HEK293 (cell line): ENCODE measurements at regions not wholly inside any gene's neighbourhood (a gene's known extent, or its start where the extent isn't known, plus 50 kb on each side); places are given as distances from the start of the nearest gene placed in this dataset.

Source experiments
- CTCF ChIA-PET: fragments of 350-600 bp; formaldehyde crosslinking; extraction: SDS; loops from one replicate; lab custom pipeline; 2021; ENCODE audit warnings: antibody characterized with exemption; lab: Yijun Ruan, JAX
- POLR2A ChIA-PET: fragments of 300-600 bp; formaldehyde crosslinking; extraction: SDS; loops from one replicate; lab custom pipeline; 2020; ENCODE audit warnings: antibody characterized with exemption, inconsistent platforms; lab: Yijun Ruan, JAX
- H3K27ac ChIP-seq: fragments of 200-500 bp; sonication (Bioruptor generic); 2 replicates; pipeline ENCODE4 v1.5.1; 2014; ENCODE audit warnings: low read depth, low read length, control low read depth, inconsistent platforms; ENCODE audit errors: extremely low read depth
- H3K36me3 ChIP-seq, 2 experiments: fragments of 200-500 bp in 1 of 2; sonication (Bioruptor generic) in 1 of 2; 1 replicate in 1 of 2; 2 replicates in 1 of 2; pipeline ENCODE4 v1.5.1; 2014 to 2017; ENCODE audit warnings: inconsistent platforms in 2 of 2, low read length in 2 of 2; ENCODE audit not compliant: control insufficient read depth in 2 of 2, insufficient read depth in 1 of 2
- H3K4me1 ChIP-seq: fragments of 200-500 bp; sonication (Bioruptor generic); 2 replicates; pipeline ENCODE4 v1.5.1; 2014; ENCODE audit warnings: mild to moderate bottlenecking, low read length, inconsistent platforms; ENCODE audit not compliant: control insufficient read depth, insufficient read depth
- H3K4me3 ChIP-seq: 2 replicates; pipeline ENCODE4 v1.5.1; 2011; ENCODE audit warnings: low read depth, mild to moderate bottlenecking, control low read depth, low read length, moderate library complexity
- H3K9me3 ChIP-seq: fragments of 200-500 bp; sonication (Bioruptor generic); 2 replicates; pipeline ENCODE4 v1.5.1; 2014; ENCODE audit warnings: low read depth, low read length, inconsistent platforms; ENCODE audit not compliant: control insufficient read depth, insufficient read depth
- GLI2 ChIP-seq: fragments of 450-650 bp; formaldehyde crosslinking; IDR thresholded peaks from 2 replicates; pipeline ENCODE4; 2017; ENCODE audit warnings: missing biosample characterization, missing genetic modification characterization, low read depth, borderline replicate concordance
- HIC1 ChIP-seq: fragments of 450-650 bp; formaldehyde crosslinking; IDR thresholded peaks from 2 replicates; pipeline ENCODE4 v1.5.1; 2016; ENCODE audit warnings: missing biosample characterization, missing genetic modification characterization
- KLF8 ChIP-seq: fragments of 450-650 bp; formaldehyde crosslinking; IDR thresholded peaks from 2 replicates; pipeline ENCODE4 v1.5.1; 2016; ENCODE audit warnings: missing biosample characterization, missing genetic modification characterization
- MZF1 ChIP-seq: fragments of 450-650 bp; formaldehyde crosslinking; IDR thresholded peaks from 2 replicates; pipeline ENCODE4 v1.5.1; 2017; ENCODE audit warnings: missing biosample characterization, missing genetic modification characterization, borderline replicate concordance
- OVOL3 ChIP-seq: fragments of 450-650 bp; formaldehyde crosslinking; IDR thresholded peaks from 2 replicates; pipeline ENCODE4 v1.5.1; 2016; ENCODE audit warnings: missing biosample characterization, missing genetic modification characterization
- SETDB1 ChIP-seq: IDR thresholded peaks from one replicate; pipeline ENCODE4 v1.6.1; 2017; ENCODE audit warnings: mild to moderate bottlenecking, low read length, moderate library complexity, mixed read lengths; ENCODE audit not compliant: insufficient read length
- SP7 ChIP-seq: fragments of 450-650 bp; formaldehyde crosslinking; IDR thresholded peaks from 2 replicates; pipeline ENCODE4 v1.5.1; 2016; ENCODE audit warnings: missing biosample characterization, missing genetic modification characterization
- WT1 ChIP-seq: fragments of 450-650 bp; formaldehyde crosslinking; IDR thresholded peaks from 2 replicates; pipeline ENCODE4 v1.5.1; 2016; ENCODE audit warnings: missing biosample characterization, missing genetic modification characterization
- ZBTB44 ChIP-seq: fragments of 450-650 bp; IDR thresholded peaks from 2 replicates; pipeline ENCODE4 v1.5.1; 2018; ENCODE audit warnings: missing biosample characterization, mild to moderate bottlenecking, missing genetic modification characterization
- ZBTB8A ChIP-seq: fragments of 450-650 bp; formaldehyde crosslinking; IDR thresholded peaks from 2 replicates; pipeline ENCODE4 v1.5.1; 2016; ENCODE audit warnings: missing biosample characterization, missing genetic modification characterization
- ZNF112 ChIP-seq: fragments of 450-650 bp; formaldehyde crosslinking; IDR thresholded peaks from 2 replicates; pipeline ENCODE4 v1.5.0; 2017; ENCODE audit warnings: missing biosample characterization, missing genetic modification characterization
- ZNF174 ChIP-seq: fragments of 450-650 bp; formaldehyde crosslinking; IDR thresholded peaks from 2 replicates; pipeline ENCODE4 v1.5.0; 2017; ENCODE audit warnings: missing biosample characterization, mild to moderate bottlenecking, missing genetic modification characterization
- ZNF214 ChIP-seq: fragments of 450-650 bp; formaldehyde crosslinking; IDR thresholded peaks from 2 replicates; pipeline ENCODE4 v1.5.1; 2017; ENCODE audit warnings: missing biosample characterization, mild to moderate bottlenecking, missing genetic modification characterization, borderline replicate concordance
- ZNF23 ChIP-seq: fragments of 450-650 bp; formaldehyde crosslinking; IDR thresholded peaks from 2 replicates; pipeline ENCODE4 v1.5.1; 2016; ENCODE audit warnings: missing biosample characterization, missing genetic modification characterization, borderline replicate concordance
- ZNF302 ChIP-seq: fragments of 450-650 bp; formaldehyde crosslinking; IDR thresholded peaks from 2 replicates; pipeline ENCODE4 v1.5.1; 2016; ENCODE audit warnings: missing biosample characterization, missing genetic modification characterization, low read depth
- ZNF362 ChIP-seq: fragments of 450-650 bp; formaldehyde crosslinking; IDR thresholded peaks from 2 replicates; pipeline ENCODE4 v1.5.1; 2016; ENCODE audit warnings: missing biosample characterization, missing genetic modification characterization
- ZNF501 ChIP-seq: fragments of 450-650 bp; formaldehyde crosslinking; IDR thresholded peaks from 2 replicates; pipeline ENCODE4 v1.5.1; 2016; ENCODE audit warnings: missing biosample characterization, missing genetic modification characterization
- ZNF510 ChIP-seq: fragments of 450-650 bp; formaldehyde crosslinking; IDR thresholded peaks from 2 replicates; pipeline ENCODE4 v1.5.1; 2018; ENCODE audit warnings: mild to moderate bottlenecking, missing genetic modification characterization, missing biosample characterization; ENCODE audit not compliant: insufficient replicate concordance
- ZNF544 ChIP-seq: fragments of 450-650 bp; formaldehyde crosslinking; IDR thresholded peaks from 2 replicates; pipeline ENCODE4 v1.5.0; 2017; ENCODE audit warnings: missing biosample characterization, missing genetic modification characterization
- ZNF548 ChIP-seq: fragments of 450-650 bp; formaldehyde crosslinking; IDR thresholded peaks from 2 replicates; pipeline ENCODE4 v1.5.1; 2016; ENCODE audit warnings: missing biosample characterization, missing genetic modification characterization
- ZNF580 ChIP-seq: fragments of 450-650 bp; formaldehyde crosslinking; IDR thresholded peaks from 2 replicates; pipeline ENCODE4 v1.5.1; 2016; ENCODE audit warnings: missing biosample characterization, missing genetic modification characterization
- ZNF692 ChIP-seq: fragments of 450-650 bp; formaldehyde crosslinking; IDR thresholded peaks from 2 replicates; pipeline ENCODE4 v1.5.1; 2016; ENCODE audit warnings: missing biosample characterization, missing genetic modification characterization
- ZNF701 ChIP-seq: fragments of 450-650 bp; formaldehyde crosslinking; IDR thresholded peaks from 2 replicates; pipeline ENCODE4 v1.5.1; 2016; ENCODE audit warnings: missing biosample characterization, missing genetic modification characterization
- ZNF704 ChIP-seq: fragments of 450-650 bp; formaldehyde crosslinking; IDR thresholded peaks from 2 replicates; pipeline ENCODE4 v1.5.1; 2016; ENCODE audit warnings: missing biosample characterization, missing genetic modification characterization
- ZNF768 ChIP-seq: fragments of 450-650 bp; formaldehyde crosslinking; IDR thresholded peaks from 2 replicates; pipeline ENCODE4 v1.5.1; 2018; ENCODE audit warnings: missing biosample characterization, mild to moderate bottlenecking, missing genetic modification characterization
- ZNF776 ChIP-seq: fragments of 450-650 bp; formaldehyde crosslinking; IDR thresholded peaks from 2 replicates; pipeline ENCODE4 v1.5.0; 2017; ENCODE audit warnings: missing biosample characterization, missing genetic modification characterization, borderline replicate concordance

- no peak for TF ChIP-seq HIC1 (tag by site-specific recombination)
- TF ChIP-seq ZNF174 (tag by site-specific recombination) = no peak
- TF ChIP-seq ZNF548 = no peak
- no peak for TF ChIP-seq ZNF701
- TF ChIP-seq, all 188 proteins: peak for 0
These were observed 64.9 kb upstream of the STK32A start (continued) for GRCh38 chr5:147169901-147170300.

- H3K27ac ChIP-seq = no peak overlapping the region
- POLR2A ChIA-PET = no interaction called here
- CTCF ChIA-PET = no interaction called here
These were observed 64.2 kb upstream of the STK32A start for GRCh38 chr5:147170603-147171002.

GRCh38 chr5:147174671-147175265 is 60.1 kb upstream of the STK32A start:
- Histone ChIP-seq H3K9me3 (no peaks in the 10 kb centered on the region), H3K36me3 (no peaks in the 10 kb centered on the region), H3K4me3 (no peak overlapping the region), H3K4me1 (no peaks in the 10 kb centered on the region), H3K27ac (no peak overlapping the region)
- POLR2A ChIA-PET = no interaction called here
- CTCF ChIA-PET = no interaction called here
- TF ChIP-seq SP7 (tag by site-specific recombination) (no peak), GLI2 (no peak), OVOL3 (tag by site-specific recombination) (no peak), KLF8 (tag by site-specific recombination) (no peak), SETDB1 (no peak), ZNF776 (no peak), ZNF768 (no peak), ZNF544 (tag by site-specific recombination) (no peak), MZF1 (tag by site-specific recombination) (no peak), WT1 (no peak), ZNF112 (tag by site-specific recombination) (no peak), ZNF302 (tag by site-specific recombination) (no peak), ZNF362 (tag by site-specific recombination) (no peak), ZNF580 (no peak), ZBTB44 (tag by site-specific recombination) (no peak), ZNF23 (tag by site-specific recombination) (no peak), ZNF704 (tag by site-specific recombination) (no peak), ZBTB8A (tag by site-specific recombination) (no peak)

More at GRCh38 chr5:147170603-147171002, 64.2 kb upstream of the STK32A start:
- H3K4me3 ChIP-seq = no peak overlapping the region
- H3K4me1 ChIP-seq = no peaks in the 10 kb centered on the region
- no peaks in the 10 kb centered on the region for H3K9me3 ChIP-seq
- H3K36me3 ChIP-seq = no peaks in the 10 kb centered on the region
- TF ChIP-seq ZNF501 = no peak
- no peak for TF ChIP-seq ZNF214 (tag by site-specific recombination)
- no peak for TF ChIP-seq ZNF510 (tag by site-specific recombination)
- TF ChIP-seq ZNF692 (tag by site-specific recombination) = no peak
